Ectodermal cell (in vitro differentiated cells): ENCODE measurements at regions not wholly inside any gene's neighbourhood (a gene's known extent, or its start where the extent isn't known, plus 50 kb on each side); places are given as distances from the start of the nearest gene placed in this dataset.

Source experiments
- H3K27ac ChIP-seq: 2 replicates; pipeline ENCODE4 v1.7.0; 2013; ENCODE audit warnings: mild to moderate bottlenecking, low read depth, low read length; ENCODE audit not compliant: insufficient read depth, poor library complexity, severe bottlenecking
- H3K27me3 ChIP-seq: 2 replicates; pipeline ENCODE4 v1.7.0; 2013; ENCODE audit warnings: mild to moderate bottlenecking, low read length; ENCODE audit not compliant: insufficient read depth, control insufficient read depth, poor library complexity, severe bottlenecking
- H3K36me3 ChIP-seq: one replicate; pipeline ENCODE4 v1.7.0; 2013; ENCODE audit warnings: low read length; ENCODE audit not compliant: control insufficient read depth, insufficient read depth
- H3K4me1 ChIP-seq: one replicate; pipeline ENCODE4 v1.7.0; 2013; ENCODE audit warnings: low read length; ENCODE audit not compliant: control insufficient read depth, insufficient read depth
- H3K4me3 ChIP-seq: 2 replicates; pipeline ENCODE4 v1.7.0; 2013; ENCODE audit warnings: low read depth, low read length, control low read depth; ENCODE audit not compliant: insufficient read depth
- H3K9me3 ChIP-seq: 2 replicates; pipeline ENCODE4 v1.7.0; 2013; ENCODE audit warnings: mild to moderate bottlenecking, low read length, moderate library complexity; ENCODE audit not compliant: control insufficient read depth
- WGBS, 2 experiments: methylation state at CpG; one replicate each; pipeline ENCODE4 v1.1.7; 2013; ENCODE audit warnings: missing lambda C conversion rate in 2 of 2; 5-methylcytosine and 5-hydroxymethylcytosine counted together

- Histone ChIP-seq H3K9me3 (no peaks in the 10 kb centered on the region), H3K27me3 (no peaks in the 10 kb centered on the region), H3K27ac (no peak overlapping the region), H3K4me3 (no peak overlapping the region), H3K36me3 (no peaks in the 10 kb centered on the region), H3K4me1 (peaks cover 29% of the 10 kb centered on the region)
- 65% methylated on average over 10 of the region's 10 CpGs for WGBS, 2 experiments
Measured at GRCh38 chr20:56808117-56808725, 179.1 kb downstream of the TFAP2C start.

- 70 to 73% methylated on average over 8 of the region's 8 CpGs for WGBS, 2 experiments
- H3K4me3 ChIP-seq: no peak overlapping the region
- H3K36me3 ChIP-seq: no peaks in the 10 kb centered on the region
- peaks cover 29% of the 10 kb centered on the region for H3K4me1 ChIP-seq
- H3K9me3 ChIP-seq: no peaks in the 10 kb centered on the region
- H3K27me3 ChIP-seq: no peaks in the 10 kb centered on the region
- H3K27ac ChIP-seq: no peak overlapping the region
Measured at GRCh38 chr20:56808732-56809131, 179.6 kb downstream of the TFAP2C start.

GRCh38 chr20:56809668-56810067 lies 180.6 kb downstream of the TFAP2C start:
- Histone ChIP-seq H3K9me3 (no peaks in the 10 kb centered on the region), H3K27me3 (no peaks in the 10 kb centered on the region)

GRCh38 chr20:56810141-56810540 lies 181.0 kb downstream of the TFAP2C start:
- H3K36me3 ChIP-seq: no peaks in the 10 kb centered on the region
- peaks cover 26% of the 10 kb centered on the region for H3K4me1 ChIP-seq
- no peak overlapping the region for H3K27ac ChIP-seq
- H3K9me3 ChIP-seq: no peaks in the 10 kb centered on the region
- no peak overlapping the region for H3K4me3 ChIP-seq
- H3K27me3 ChIP-seq: no peaks in the 10 kb centered on the region
- 95 to 97% methylated on average over 6 of the region's 6 CpGs for WGBS, 2 experiments

More at GRCh38 chr20:56809668-56810067, 180.6 kb downstream of the TFAP2C start:
- H3K4me1 ChIP-seq: peaks cover 29% of the 10 kb centered on the region
- H3K4me3 ChIP-seq: no peak overlapping the region
- H3K36me3 ChIP-seq: no peaks in the 10 kb centered on the region
- WGBS, 2 experiments: 94 to 96% methylated on average over 12 of the region's 12 CpGs
- H3K27ac ChIP-seq: no peak overlapping the region

- no peak overlapping the region for H3K27ac ChIP-seq
- no peaks in the 10 kb centered on the region for H3K36me3 ChIP-seq
- 85 to 92% methylated on average over 6 of the region's 6 CpGs for WGBS, 2 experiments
- no peaks in the 10 kb centered on the region for H3K9me3 ChIP-seq
- H3K4me1 ChIP-seq: peaks cover 6% of the 10 kb centered on the region
- no peak overlapping the region for H3K4me3 ChIP-seq
- H3K27me3 ChIP-seq: no peaks in the 10 kb centered on the region
Measured at GRCh38 chr20:56815796-56816195, 186.7 kb downstream of the TFAP2C start.

- H3K27ac ChIP-seq: no peak overlapping the region
- 88 to 90% methylated on average over 7 of the region's 7 CpGs for WGBS, 2 experiments
- H3K4me1 ChIP-seq: peaks cover 6% of the 10 kb centered on the region
- no peak overlapping the region for H3K4me3 ChIP-seq
- H3K9me3 ChIP-seq: no peaks in the 10 kb centered on the region
- no peaks in the 10 kb centered on the region for H3K27me3 ChIP-seq
- no peaks in the 10 kb centered on the region for H3K36me3 ChIP-seq
Measured at GRCh38 chr20:56816349-56816748, 187.2 kb downstream of the TFAP2C start.

GRCh38 chr20:56817780-56818675 lies 188.9 kb downstream of the TFAP2C start:
- no peaks in the 10 kb centered on the region for H3K9me3 ChIP-seq
- no peak overlapping the region for H3K27ac ChIP-seq
- H3K36me3 ChIP-seq: no peaks in the 10 kb centered on the region
- H3K4me1 ChIP-seq: peaks cover 6% of the 10 kb centered on the region
- no peaks in the 10 kb centered on the region for H3K27me3 ChIP-seq
- H3K4me3 ChIP-seq: no peak overlapping the region
- 90 to 95% methylated on average over 6 of the region's 6 CpGs for WGBS, 2 experiments

- Histone ChIP-seq H3K4me1 (no peaks in the 10 kb centered on the region), H3K9me3 (no peaks in the 10 kb centered on the region), H3K27ac (no peak overlapping the region), H3K27me3 (no peaks in the 10 kb centered on the region), H3K4me3 (no peak overlapping the region), H3K36me3 (no peaks in the 10 kb centered on the region)
- WGBS, 2 experiments: 89% methylated on average over 3 of the region's 3 CpGs
Measured at GRCh38 chr20:56820984-56821383, 191.9 kb downstream of the TFAP2C start.

GRCh38 chr20:56826306-56826704 lies 197.2 kb downstream of the TFAP2C start:
- no peak overlapping the region for H3K4me3 ChIP-seq
- H3K27me3 ChIP-seq: no peaks in the 10 kb centered on the region
- WGBS, 2 experiments: 96 to 98% methylated on average over 4 of the region's 4 CpGs
- H3K36me3 ChIP-seq: no peaks in the 10 kb centered on the region
- H3K27ac ChIP-seq: no peak overlapping the region
- H3K9me3 ChIP-seq: no peaks in the 10 kb centered on the region
- H3K4me1 ChIP-seq: peaks cover 6% of the 10 kb centered on the region
